Neural progenitor cell (in vitro differentiated cells): ENCODE measurements at regions not wholly inside any gene's neighbourhood (a gene's known extent, or its start where the extent isn't known, plus 50 kb on each side); places are given as distances from the start of the nearest gene placed in this dataset.

Source experiments
- CTCF ChIP-seq: fragments of 200-600 bp; sonication (generic); IDR thresholded peaks from 2 replicates; pipeline ENCODE4 v1.5.1; 2017; ENCODE audit warnings: antibody characterized with exemption, mild to moderate bottlenecking
- EZH2 ChIP-seq: fragments of 200-600 bp; sonication (generic); IDR thresholded peaks from 2 replicates; pipeline ENCODE4 v1.6.1; 2017; ENCODE audit warnings: antibody characterized with exemption, mild to moderate bottlenecking, moderate library complexity
- EZH2phosphoT487 ChIP-seq: fragments of 200-600 bp; sonication (generic); IDR thresholded peaks from 2 replicates; pipeline ENCODE4 v1.6.1; 2017; ENCODE audit warnings: antibody characterized with exemption

GRCh38 chr21:38916214-38916964, 110.7 kb downstream of the ETS2 start:
- TF ChIP-seq CTCF (no peak), EZH2 (no peak), EZH2phosphoT487 (no peak)
